ENCODE measurements at regions not wholly inside any gene's neighbourhood (a gene's known extent, or its start where the extent isn't known, plus 50 kb on each side); places are given as distances from the start of the nearest gene placed in this dataset.

GRCh38 chr6:134106702-134107101, 54.3 kb upstream of the SLC2A12 start:
- Histone ChIP-seq H3K9me2 (replicated peaks; ENCODE audit: low read depth, low read length) (no peaks in the 10 kb centered on the region), H2AFZ (ENCODE audit: low read length) (no peak overlapping the region)

GRCh38 chr6:134105940-134106339, 53.5 kb upstream of the SLC2A12 start:
- H2AFZ ChIP-seq (ENCODE audit: low read length) = no peak overlapping the region
- H3K4me1 ChIP-seq (ENCODE audit: insufficient read depth, low read length, poor library complexity, severe bottlenecking) = peaks cover 10% of the 10 kb centered on the region
- no peaks in the 10 kb centered on the region for H4K20me1 ChIP-seq (ENCODE audit: insufficient read depth, low read length, poor library complexity, severe bottlenecking)
- H3K36me3 ChIP-seq (ENCODE audit: insufficient read depth, low read length) = no peaks in the 10 kb centered on the region
- no peaks in the 10 kb centered on the region for H3F3A ChIP-seq (ENCODE audit: low read depth)
- no peaks in the 10 kb centered on the region for H3K79me2 ChIP-seq (ENCODE audit: insufficient read depth, low read length)
- TF ChIP-seq CTCF (conservative IDR thresholded peaks at IDR 0.05; ENCODE audit: low read length) (no peak), EZH2phosphoT487 (IDR thresholded peaks at IDR 0.05; ENCODE audit: borderline replicate concordance) (no peak)
- no peak overlapping the region for H3K4me2 ChIP-seq (ENCODE audit: low read depth, low read length, poor library complexity, severe bottlenecking)
- no peaks in the 10 kb centered on the region for H3K9me2 ChIP-seq (replicated peaks; ENCODE audit: low read depth, low read length)
- H3K9me3 ChIP-seq (ENCODE audit: insufficient read depth, low read depth, low read length) = peaks cover 9% of the 10 kb centered on the region; the same call in 1 of the 2 replicates
- H3K4me3 ChIP-seq (ENCODE audit: low read length, poor library complexity, severe bottlenecking) = no peak overlapping the region
- H3K27me3 ChIP-seq (ENCODE audit: insufficient read depth, low read length, poor library complexity, severe bottlenecking) = no peaks in the 10 kb centered on the region
- H3K9ac ChIP-seq (ENCODE audit: low read depth, low read length, poor library complexity, severe bottlenecking) = no peak overlapping the region

More at GRCh38 chr6:134106702-134107101, 54.3 kb upstream of the SLC2A12 start:
- H4K20me1 ChIP-seq (ENCODE audit: insufficient read depth, low read length, poor library complexity, severe bottlenecking) = no peaks in the 10 kb centered on the region
- peaks cover 10% of the 10 kb centered on the region for H3K4me1 ChIP-seq (ENCODE audit: insufficient read depth, low read length, poor library complexity, severe bottlenecking)
- no peak overlapping the region for H3K9ac ChIP-seq (ENCODE audit: low read depth, low read length, poor library complexity, severe bottlenecking)
- TF ChIP-seq EZH2phosphoT487 (IDR thresholded peaks at IDR 0.05; ENCODE audit: borderline replicate concordance) (no peak), CTCF (conservative IDR thresholded peaks at IDR 0.05; ENCODE audit: low read length) (no peak)
- no peaks in the 10 kb centered on the region for H3F3A ChIP-seq (ENCODE audit: low read depth)
- no peak overlapping the region for H3K4me2 ChIP-seq (ENCODE audit: low read depth, low read length, poor library complexity, severe bottlenecking)
- no peaks in the 10 kb centered on the region for H3K79me2 ChIP-seq (ENCODE audit: insufficient read depth, low read length)
- H3K9me3 ChIP-seq (ENCODE audit: insufficient read depth, low read depth, low read length) = peaks cover 9% of the 10 kb centered on the region; the same call in 1 of the 2 replicates
- no peaks in the 10 kb centered on the region for H3K36me3 ChIP-seq (ENCODE audit: insufficient read depth, low read length)
- H3K27me3 ChIP-seq (ENCODE audit: insufficient read depth, low read length, poor library complexity, severe bottlenecking) = no peaks in the 10 kb centered on the region
- no peak overlapping the region for H3K4me3 ChIP-seq (ENCODE audit: low read length, poor library complexity, severe bottlenecking)

- TF ChIP-seq CTCF (conservative IDR thresholded peaks at IDR 0.05; ENCODE audit: low read length) (no peak), EZH2phosphoT487 (IDR thresholded peaks at IDR 0.05; ENCODE audit: borderline replicate concordance) (no peak)
- Histone ChIP-seq H3K36me3 (ENCODE audit: insufficient read depth, low read length) (no peaks in the 10 kb centered on the region), H3K4me2 (ENCODE audit: low read depth, low read length, poor library complexity, severe bottlenecking) (peak overlapping the region; percentile 38), H3K79me2 (ENCODE audit: insufficient read depth, low read length) (no peaks in the 10 kb centered on the region), H3K9me3 (ENCODE audit: insufficient read depth, low read depth, low read length) (peaks cover 9% of the 10 kb centered on the region; the same call in 1 of the 2 replicates), H3F3A (ENCODE audit: low read depth) (no peaks in the 10 kb centered on the region), H3K9ac (ENCODE audit: low read depth, low read length, poor library complexity, severe bottlenecking) (no peak overlapping the region), H3K4me3 (ENCODE audit: low read length, poor library complexity, severe bottlenecking) (no peak overlapping the region), H4K20me1 (ENCODE audit: insufficient read depth, low read length, poor library complexity, severe bottlenecking) (no peaks in the 10 kb centered on the region), H3K9me2 (replicated peaks; ENCODE audit: low read depth, low read length) (no peaks in the 10 kb centered on the region), H3K27me3 (ENCODE audit: insufficient read depth, low read length, poor library complexity, severe bottlenecking) (peaks cover 6% of the 10 kb centered on the region), H2AFZ (ENCODE audit: low read length) (peak overlapping the region; percentile 67), H3K4me1 (ENCODE audit: insufficient read depth, low read length, poor library complexity, severe bottlenecking) (peaks cover 10% of the 10 kb centered on the region)
Observed at GRCh38 chr6:134103006-134103405, 50.6 kb upstream of the SLC2A12 start.
